Endothelial cell of umbilical vein (primary cell): ENCODE measurements at regions not wholly inside any gene's neighbourhood (a gene's known extent, or its start where the extent isn't known, plus 50 kb on each side); places are given as distances from the start of the nearest gene placed in this dataset.

Source experiments
- BruUV-seq: library from RNA; stranded (reverse); fragments of 400-500 nt; replicated peaks from 2 replicates; lab custom pipeline; 2021; lab: Mats Ljungman, UMichigan
- CTCF ChIA-PET: fragments of 300-600, 350-600 bp; sonication (Branson Sonifier 250); formaldehyde crosslinking; loops from one replicate; lab custom pipeline; 2021; ENCODE audit warnings: antibody characterized with exemption, inconsistent platforms; lab: Charles Lee
- POLR2A ChIA-PET: fragments of 300-600, 350-600 bp; sonication (Branson Sonifier 250); formaldehyde crosslinking; loops from one replicate; lab custom pipeline; 2021; ENCODE audit warnings: antibody characterized with exemption, inconsistent platforms; lab: Charles Lee
- DNase-seq: peaks from one replicate; pipeline ENCODE4 v3.0.0-alpha.2; 2011; ENCODE audit warnings: low read depth, low spot score
- FAIRE-seq: peaks from 2 replicates; lab custom pipeline; 2011; peaks lifted over from hg19 to GRCh38; lab: Jason Lieb, UNC
- H2AFZ ChIP-seq: 2 replicates; pipeline ENCODE4 v1.6.0; 2012; ENCODE audit warnings: low read depth, low read length, control low read depth, inconsistent platforms
- H3K27ac ChIP-seq: 2 replicates; pipeline ENCODE4 v1.5.1; 2011; ENCODE audit warnings: low read depth, mild to moderate bottlenecking, control low read depth, low read length, moderate library complexity; ENCODE audit not compliant: insufficient read depth
- H3K27me3 ChIP-seq, 2 experiments: 2 replicates each; pipeline versions ENCODE4 v1.6.0 to v1.6.1; 2011; ENCODE audit warnings: low read length in 2 of 2, mixed read lengths in 1 of 2; ENCODE audit not compliant: control insufficient read depth in 2 of 2, insufficient read depth in 2 of 2
- H3K36me3 ChIP-seq, 2 experiments: 2 replicates in 1 of 2; 3 replicates in 1 of 2; pipeline ENCODE4 v1.5.1; 2011; ENCODE audit warnings: low read length in 2 of 2, mild to moderate bottlenecking in 1 of 2, moderate library complexity in 1 of 2; ENCODE audit not compliant: control insufficient read depth in 2 of 2, insufficient read depth in 2 of 2; ENCODE audit errors: extremely low read depth in 1 of 2
- H3K4me1 ChIP-seq: 3 replicates; pipeline ENCODE4 v1.5.1; 2011; ENCODE audit warnings: mild to moderate bottlenecking, low read length; ENCODE audit not compliant: control insufficient read depth, insufficient read depth; ENCODE audit errors: extremely low read depth
- H3K4me2 ChIP-seq: 2 replicates; pipeline ENCODE4 v1.6.1; 2011; ENCODE audit warnings: low read length, control low read depth, mixed read lengths; ENCODE audit not compliant: insufficient read depth
- H3K4me3 ChIP-seq, 3 experiments: fragments of 200-600 bp in 1 of 3; sonication (generic), shearing (Covaris generic) in 1 of 3; replicated peaks in 1 of 3; 2 replicates each; pipeline ENCODE4 v1.5.1; 2011 to 2016; ENCODE audit warnings: control low read depth in 3 of 3, low read length in 3 of 3, mild to moderate bottlenecking in 2 of 3, inconsistent platforms in 1 of 3, low read depth in 1 of 3, moderate library complexity in 1 of 3; ENCODE audit not compliant: insufficient read depth in 1 of 3
- H3K79me2 ChIP-seq: 2 replicates; pipeline ENCODE4 v1.6.0; 2012; ENCODE audit warnings: low read length, inconsistent platforms; ENCODE audit not compliant: control insufficient read depth, insufficient read depth
- H3K9ac ChIP-seq: replicated peaks from 2 replicates; pipeline ENCODE3; 2011; ENCODE audit warnings: low read length, control low read depth; ENCODE audit not compliant: insufficient read depth; ENCODE audit errors: extremely low read depth
- H3K9me1 ChIP-seq: replicated peaks from 3 replicates; pipeline ENCODE4 v1.6.0; 2011; ENCODE audit warnings: mild to moderate bottlenecking, low read length; ENCODE audit not compliant: control insufficient read depth, insufficient read depth; ENCODE audit errors: extremely low read depth
- H3K9me3 ChIP-seq: replicated peaks from 2 replicates; pipeline ENCODE4 v1.5.1; 2012; ENCODE audit warnings: low read length, inconsistent platforms; ENCODE audit not compliant: control insufficient read depth, insufficient read depth
- H4K20me1 ChIP-seq: replicated peaks from 2 replicates; pipeline ENCODE3; 2011; ENCODE audit warnings: mild to moderate bottlenecking, low read length; ENCODE audit not compliant: control insufficient read depth, insufficient read depth; ENCODE audit errors: extremely low read depth
- CTCF ChIP-seq, 2 donors: IDR thresholded peaks; 1 replicate in 1 of 2; 2 replicates in 1 of 2; pipeline ENCODE4 v1.5.1; 2011; ENCODE audit warnings: low read length in 2 of 2, mild to moderate bottlenecking in 2 of 2, moderate library complexity in 2 of 2, control low read depth in 1 of 2, inconsistent platforms in 1 of 2, low read depth in 1 of 2; ENCODE audit not compliant: insufficient read depth in 1 of 2; ENCODE audit errors: extremely low read depth in 1 of 2
- EZH2 ChIP-seq: IDR thresholded peaks from 2 replicates; pipeline ENCODE4 v1.6.1; 2012; ENCODE audit warnings: borderline replicate concordance, low read depth, mild to moderate bottlenecking, moderate library complexity, low read length, inconsistent platforms; ENCODE audit not compliant: severe bottlenecking
- FOS ChIP-seq: IDR thresholded peaks from 2 replicates; pipeline ENCODE4 v1.6.1; 2011; ENCODE audit warnings: mild to moderate bottlenecking, low read length, moderate library complexity, borderline replicate concordance; ENCODE audit not compliant: insufficient read depth
- GATA2 ChIP-seq: IDR thresholded peaks from 2 replicates; pipeline ENCODE4 v1.7.0; 2011; ENCODE audit warnings: low read depth, mild to moderate bottlenecking, moderate library complexity, mixed read lengths, low read length; ENCODE audit not compliant: insufficient read length, insufficient read depth
- JUN ChIP-seq: IDR thresholded peaks from 2 replicates; pipeline ENCODE4 v1.6.1; 2011; ENCODE audit warnings: borderline replicate concordance, low read depth; ENCODE audit not compliant: insufficient read length, insufficient read depth
- MYC ChIP-seq: IDR thresholded peaks from one replicate; pipeline ENCODE4 v1.6.1; 2011; ENCODE audit warnings: mild to moderate bottlenecking, low read depth, low read length
- POLR2A ChIP-seq: IDR thresholded peaks from 2 replicates; pipeline ENCODE4 v1.6.1; 2012; ENCODE audit warnings: low read depth, mild to moderate bottlenecking, control low read depth, low read length
- POLR2AphosphoS5 ChIP-seq: IDR thresholded peaks from 2 replicates; pipeline ENCODE4 v1.6.1; 2012; ENCODE audit warnings: low read depth, mild to moderate bottlenecking, control low read depth, low read length, moderate library complexity; ENCODE audit not compliant: insufficient read depth
- dilution Hi-C: fragments of 300-500 bp; cut with MboI; formaldehyde crosslinking; loops from one replicate; pipeline ENCODE4 v1.15.0; 2019; ENCODE audit warnings: low sequenced_read_pairs; ENCODE audit not compliant: extremely low pct_ligation_motif_present
- intact Hi-C: fragments of 100-400 bp; cut with micrococcal nuclease; formaldehyde crosslinking; loops from one replicate; pipeline ENCODE4 v1.10.0; 2022
- TF ChIP-seq, protein P1 (sequence below): IDR thresholded peaks from 2 replicates; pipeline ENCODE4 v1.6.1; 2011; ENCODE audit not compliant: insufficient read depth, insufficient read length

GRCh38 chr2:177014946-177015345 lies 197.6 kb upstream of the HNRNPA3 start:
- CTCF ChIA-PET, result no interaction called here
- H3K79me2 ChIP-seq, result no peaks in the 10 kb centered on the region
- H3K4me1 ChIP-seq, result no peaks in the 10 kb centered on the region
- intact Hi-C loops (no loop called here), dilution Hi-C loops (no loop called here)
- no peaks in the 10 kb centered on the region for H4K20me1 ChIP-seq
- no peaks in the 10 kb centered on the region for H3K9me3 ChIP-seq
- H3K36me3 ChIP-seq, result no peaks in the 10 kb centered on the region
- BruUV-seq, result no TSS peak
- H3K9me1 ChIP-seq, result no peaks in the 10 kb centered on the region
- H3K4me3 ChIP-seq, result no peak overlapping the region
- H3K9ac ChIP-seq, result no peak overlapping the region
- no peak overlapping the region for H2AFZ ChIP-seq
- DNase-seq (no peak), FAIRE-seq (no peak)
- TF ChIP-seq JUN, result no peak
- TF ChIP-seq CTCF (IDR thresholded peaks at IDR 0.05; ENCODE audit: extremely low read depth in 1 of 2, insufficient read depth in 1 of 2, low read depth in 1 of 2, low read length in 2 of 2), result no peak
- TF ChIP-seq, protein P1, sequence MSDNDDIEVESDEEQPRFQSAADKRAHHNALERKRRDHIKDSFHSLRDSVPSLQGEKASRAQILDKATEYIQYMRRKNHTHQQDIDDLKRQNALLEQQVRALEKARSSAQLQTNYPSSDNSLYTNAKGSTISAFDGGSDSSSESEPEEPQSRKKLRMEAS, result no peak
- TF ChIP-seq POLR2A, result no peak
- no peak for TF ChIP-seq EZH2
- no peak for TF ChIP-seq POLR2AphosphoS5
- TF ChIP-seq GATA2, result no peak
- no peak for TF ChIP-seq FOS
- no peak for TF ChIP-seq MYC
- POLR2A ChIA-PET, result no interaction called here
- H3K27ac ChIP-seq, result no peak overlapping the region
- no peaks in the 10 kb centered on the region for H3K27me3 ChIP-seq
- no peak overlapping the region for H3K4me2 ChIP-seq
